Sigmoid colon (tissue), 3 donors: ENCODE measurements at regions not wholly inside any gene's neighbourhood (a gene's known extent, or its start where the extent isn't known, plus 50 kb on each side); places are given as distances from the start of the nearest gene placed in this dataset.

Experiments
- POLR2A ChIP-seq, 2 donors: fragments of 450-650 bp; IDR thresholded peaks; one replicate each; pipeline ENCODE4 v1.6.1; 2016; ENCODE audit warnings: antibody characterized with exemption in 2 of 2, mild to moderate bottlenecking in 2 of 2, moderate library complexity in 2 of 2
- TF ChIP-seq, protein P1 (sequence below), 4 experiments: fragments of 450-650 bp in 3 of 4; fragments of 200-600 bp in 1 of 4; IDR thresholded peaks; one replicate each; pipeline ENCODE4 v1.5.1; 2016 to 2019; ENCODE audit warnings: antibody characterized with exemption in 4 of 4, mild to moderate bottlenecking in 3 of 4, moderate library complexity in 2 of 4

DNA sequence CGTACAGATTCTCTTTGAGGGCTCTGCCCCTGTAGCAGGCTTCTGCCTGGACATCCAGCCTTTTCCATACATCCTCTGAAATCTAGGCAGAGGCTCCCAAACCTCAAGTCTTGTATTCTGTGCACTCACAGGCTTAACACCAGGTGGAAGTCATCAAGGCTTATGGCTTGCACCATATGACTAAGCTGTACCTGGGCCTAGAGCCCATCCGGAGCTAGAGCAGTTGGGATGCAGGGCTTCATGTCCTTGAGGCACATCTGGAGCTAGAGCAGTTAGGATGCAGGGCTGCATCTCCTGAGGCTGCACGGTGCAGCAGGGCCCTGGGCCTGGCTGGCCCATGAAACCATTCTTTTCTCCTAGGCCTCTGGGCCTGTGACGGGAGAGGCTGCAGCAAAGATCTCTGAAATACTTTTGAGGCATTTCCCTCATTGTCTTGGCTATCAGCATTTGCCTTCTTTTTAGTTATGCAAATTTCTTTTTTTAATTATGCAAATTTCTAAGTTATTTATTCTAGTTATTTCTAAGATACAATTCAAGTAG lies 98.7 kb downstream of the CD24 start:
- TF ChIP-seq, protein P1, sequence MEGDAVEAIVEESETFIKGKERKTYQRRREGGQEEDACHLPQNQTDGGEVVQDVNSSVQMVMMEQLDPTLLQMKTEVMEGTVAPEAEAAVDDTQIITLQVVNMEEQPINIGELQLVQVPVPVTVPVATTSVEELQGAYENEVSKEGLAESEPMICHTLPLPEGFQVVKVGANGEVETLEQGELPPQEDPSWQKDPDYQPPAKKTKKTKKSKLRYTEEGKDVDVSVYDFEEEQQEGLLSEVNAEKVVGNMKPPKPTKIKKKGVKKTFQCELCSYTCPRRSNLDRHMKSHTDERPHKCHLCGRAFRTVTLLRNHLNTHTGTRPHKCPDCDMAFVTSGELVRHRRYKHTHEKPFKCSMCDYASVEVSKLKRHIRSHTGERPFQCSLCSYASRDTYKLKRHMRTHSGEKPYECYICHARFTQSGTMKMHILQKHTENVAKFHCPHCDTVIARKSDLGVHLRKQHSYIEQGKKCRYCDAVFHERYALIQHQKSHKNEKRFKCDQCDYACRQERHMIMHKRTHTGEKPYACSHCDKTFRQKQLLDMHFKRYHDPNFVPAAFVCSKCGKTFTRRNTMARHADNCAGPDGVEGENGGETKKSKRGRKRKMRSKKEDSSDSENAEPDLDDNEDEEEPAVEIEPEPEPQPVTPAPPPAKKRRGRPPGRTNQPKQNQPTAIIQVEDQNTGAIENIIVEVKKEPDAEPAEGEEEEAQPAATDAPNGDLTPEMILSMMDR (IDR thresholded peaks at IDR 0.05), result no peak
- no peak for TF ChIP-seq POLR2A (IDR thresholded peaks at IDR 0.05)
